Neural progenitor cell (in vitro differentiated cells): ENCODE measurements at regions not wholly inside any gene's neighbourhood (a gene's known extent, or its start where the extent isn't known, plus 50 kb on each side); places are given as distances from the start of the nearest gene placed in this dataset.

Source experiments
- CTCF ChIP-seq: fragments of 200-600 bp; sonication (generic); IDR thresholded peaks from 2 replicates; pipeline ENCODE4 v1.5.1; 2017; ENCODE audit warnings: antibody characterized with exemption, mild to moderate bottlenecking
- EZH2 ChIP-seq: fragments of 200-600 bp; sonication (generic); IDR thresholded peaks from 2 replicates; pipeline ENCODE4 v1.6.1; 2017; ENCODE audit warnings: antibody characterized with exemption, mild to moderate bottlenecking, moderate library complexity
- EZH2phosphoT487 ChIP-seq: fragments of 200-600 bp; sonication (generic); IDR thresholded peaks from 2 replicates; pipeline ENCODE4 v1.6.1; 2017; ENCODE audit warnings: antibody characterized with exemption

- TF ChIP-seq EZH2 (no peak), CTCF (no peak), EZH2phosphoT487 (no peak)
Observed at GRCh38 chr1:221462345-221462744, 279.5 kb downstream of the DUSP10 start.
